HepG2 (cell line): ENCODE measurements at regions not wholly inside any gene's neighbourhood (a gene's known extent, or its start where the extent isn't known, plus 50 kb on each side); places are given as distances from the start of the nearest gene placed in this dataset.
"Not testable (repeated sequence)": the region's sequence is repeated elsewhere in the genome, so short reads cannot be mapped to it uniquely, and the experiment has no call there.

Experiments
- ATAC-seq: fragments of 200-7000 bp; cut with Tn5 transposase; 3 replicates; pipeline ENCODE4 v1.9.1; 2020; ENCODE audit warnings: mild to moderate bottlenecking, moderate library complexity
- BruUV-seq: library from RNA; stranded (reverse); fragments of 400-500 nt; replicated peaks from 2 replicates; lab custom pipeline; 2021; lab: Mats Ljungman, UMichigan
- CTCF ChIA-PET: fragments of 300-600 bp; formaldehyde crosslinking; extraction: SDS; loops from one replicate; lab custom pipeline; 2021; ENCODE audit warnings: low total read pairs, inconsistent platforms, low intra/inter-chr PET ratio; lab: Yijun Ruan, JAX
- POLR2A ChIA-PET: fragments of 350-600 bp; sonication (Branson Sonifier 250); formaldehyde crosslinking; loops from one replicate; lab custom pipeline; 2020; ENCODE audit warnings: antibody characterized with exemption, inconsistent platforms; lab: Yijun Ruan, JAX
- DNase-seq: peaks from one replicate; pipeline ENCODE4 v3.0.0-alpha.2; 2015; ENCODE audit warnings: low spot score
- FAIRE-seq: peaks from 3 replicates; lab custom pipeline; 2011; peaks lifted over from hg19 to GRCh38; lab: Jason Lieb, UNC
- H2AFZ ChIP-seq: one replicate; pipeline ENCODE4 v1.6.1; 2011; ENCODE audit warnings: low read length, inconsistent platforms
- H3K27ac ChIP-seq: fragments of 300-600 bp; 3 replicates; pipeline ENCODE4 v1.8.0; 2011; ENCODE audit warnings: mixed run types, mild to moderate bottlenecking, mixed read lengths, low read length, inconsistent platforms; ENCODE audit not compliant: insufficient read depth; ENCODE audit errors: extremely low read length
- H3K27me3 ChIP-seq, 2 experiments: fragments of 200-600 bp in 1 of 2; 2 replicates in 1 of 2; 3 replicates in 1 of 2; pipeline versions ENCODE4 v1.6.0 to v1.8.0; 2011; ENCODE audit warnings: low read length in 2 of 2, mild to moderate bottlenecking in 2 of 2, moderate library complexity in 2 of 2, inconsistent platforms in 1 of 2; ENCODE audit not compliant: insufficient read depth in 2 of 2, control insufficient read depth in 1 of 2
- H3K36me3 ChIP-seq, 2 experiments: fragments of 200-600 bp in 1 of 2; replicated peaks in 1 of 2; 2 replicates in 1 of 2; 3 replicates in 1 of 2; pipeline versions ENCODE4 v1.5.1 to v1.8.0; 2011; ENCODE audit warnings: low read length in 2 of 2, inconsistent platforms in 1 of 2; ENCODE audit not compliant: insufficient read depth in 2 of 2, control insufficient read depth in 1 of 2
- H3K4me1 ChIP-seq: 2 replicates; pipeline ENCODE4 v1.5.1; 2012; ENCODE audit warnings: low read length, inconsistent platforms; ENCODE audit not compliant: insufficient read depth
- H3K4me2 ChIP-seq: 2 replicates; pipeline ENCODE4 v1.6.0; 2011; ENCODE audit warnings: low read depth, low read length, inconsistent platforms
- H3K4me3 ChIP-seq, 3 experiments: fragments of 200-600 bp in 1 of 3; sonication (generic), shearing (Covaris generic) in 1 of 3; replicated peaks in 1 of 3; 2 replicates each; pipeline ENCODE4 v1.5.1; 2011 to 2016; ENCODE audit warnings: low read length in 3 of 3, inconsistent platforms in 2 of 3, low read depth in 2 of 3, mild to moderate bottlenecking in 2 of 3, control low read depth in 1 of 3, mixed read lengths in 1 of 3; ENCODE audit not compliant: insufficient read depth in 1 of 3
- H3K79me2 ChIP-seq: one replicate; pipeline ENCODE4 v1.6.1; 2011; ENCODE audit warnings: low read length, inconsistent platforms; ENCODE audit not compliant: insufficient read depth
- H3K9ac ChIP-seq: 2 replicates; pipeline ENCODE4 v1.6.0; 2011; ENCODE audit warnings: mild to moderate bottlenecking, low read depth, low read length, inconsistent platforms; ENCODE audit not compliant: insufficient read depth
- H3K9me3 ChIP-seq: 2 replicates; pipeline ENCODE4 v1.5.1; 2012; ENCODE audit warnings: mild to moderate bottlenecking, low read length
- H4K20me1 ChIP-seq: 2 replicates; pipeline ENCODE4 v1.6.0; 2011; ENCODE audit warnings: inconsistent platforms, mild to moderate bottlenecking, low read length, moderate library complexity; ENCODE audit not compliant: insufficient read depth
- CBX1 ChIP-seq: IDR thresholded peaks from one replicate; pipeline ENCODE4 v1.6.1; 2016; ENCODE audit warnings: antibody characterized with exemption, low read depth
- KAT8 ChIP-seq: IDR thresholded peaks from 2 replicates; pipeline ENCODE4 v1.6.1; 2016; ENCODE audit warnings: missing genetic modification reagents, missing compliant biosample characterization
- PLRG1 ChIP-seq: fragments of 450-650 bp; conservative IDR thresholded peaks from 2 replicates; pipeline ENCODE4 v1.6.1; 2016
- SATB2 ChIP-seq: sonication (generic); formaldehyde crosslinking; IDR thresholded peaks from 2 replicates; pipeline ENCODE4 v1.5.0; 2020; ENCODE audit warnings: missing genetic modification reagents
- ZNF616 ChIP-seq: sonication (generic); formaldehyde crosslinking; IDR thresholded peaks from 2 replicates; pipeline ENCODE4 v1.5.0; 2020; ENCODE audit warnings: low read depth, mild to moderate bottlenecking, missing genetic modification reagents
- ZNF629 ChIP-seq: sonication (generic); formaldehyde crosslinking; conservative IDR thresholded peaks from 2 replicates; pipeline ENCODE4 v1.5.0; 2020; ENCODE audit warnings: missing genetic modification reagents
- ZNF710 ChIP-seq: sonication (generic); formaldehyde crosslinking; IDR thresholded peaks from 2 replicates; pipeline ENCODE4 v1.5.0; 2020; ENCODE audit warnings: mild to moderate bottlenecking, missing genetic modification reagents, borderline replicate concordance
- ZNF713 ChIP-seq: sonication (generic); formaldehyde crosslinking; IDR thresholded peaks from 2 replicates; pipeline ENCODE4 v1.4.0; 2020; ENCODE audit warnings: mild to moderate bottlenecking, missing genetic modification reagents
- WGBS: methylation state at CpG from one replicate; pipeline ENCODE4 v1.1.6; 2017; ENCODE audit warnings: low lambda C conversion rate; 5-methylcytosine and 5-hydroxymethylcytosine counted together
- in situ Hi-C: cut with HindIII; loops from 2 replicates; pipeline ENCODE4 v1.10.0; 2017; ENCODE audit warnings: low pct_unique_long_range_greater_than_20kb; ENCODE audit not compliant: extremely low pct_ligation_motif_present
- intact Hi-C: fragments of 100-400 bp; cut with micrococcal nuclease; formaldehyde crosslinking; loops from one replicate; pipeline ENCODE4 v1.10.0; 2022; ENCODE audit not compliant: unreplicated experiment
- TF ChIP-seq, protein P1 (sequence below): sonication (generic); formaldehyde crosslinking; IDR thresholded peaks from 2 replicates; pipeline ENCODE4 v1.4.0; 2020; ENCODE audit warnings: mild to moderate bottlenecking, missing genetic modification reagents
- TF ChIP-seq, protein P2 (sequence below): sonication (generic); formaldehyde crosslinking; IDR thresholded peaks from 2 replicates; pipeline ENCODE4 v1.8.1; 2022; ENCODE audit warnings: mild to moderate bottlenecking, missing genetic modification reagents
- TF ChIP-seq, protein P3 (sequence below): sonication (generic); IDR thresholded peaks from 2 replicates; pipeline ENCODE4 v1.6.1; 2016; ENCODE audit warnings: low read depth, borderline replicate concordance

DNA sequence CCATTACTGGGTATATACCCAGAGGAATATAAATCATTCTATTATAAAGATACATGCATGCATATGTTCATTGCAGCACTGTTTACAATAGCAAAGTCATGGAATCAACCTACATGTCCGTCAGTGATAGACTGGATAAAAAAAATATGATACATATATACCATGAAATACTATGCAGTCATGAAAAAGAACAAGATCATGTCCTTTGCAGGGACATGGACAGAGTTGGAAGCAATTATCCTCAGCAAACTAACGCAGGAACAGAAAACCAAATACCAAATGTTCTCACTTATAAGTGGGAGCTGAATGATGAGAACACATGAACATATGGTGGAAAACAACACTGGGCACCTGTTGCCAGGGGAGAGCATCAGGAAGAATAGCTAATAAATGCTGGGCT is 88.4 kb upstream of the ZNF92 start:
- H3K27me3 ChIP-seq, H3K79me2 ChIP-seq, H2AFZ ChIP-seq, FAIRE-seq, H3K9me3 ChIP-seq, H3K9ac ChIP-seq, H3K27ac ChIP-seq, CTCF ChIA-PET, POLR2A ChIA-PET, intact Hi-C loops, H3K4me3 ChIP-seq, H4K20me1 ChIP-seq, in situ Hi-C loops, BruUV-seq, H3K4me2 ChIP-seq, DNase-seq, H3K4me1 ChIP-seq, H3K36me3 ChIP-seq, ATAC-seq: not testable (repeated sequence)
- WGBS = 97% methylated on average over 2 of the region's 2 CpGs

- no peak for DNase-seq
- Histone ChIP-seq H4K20me1 (no peaks in the 10 kb centered on the region), H3K36me3 (no peaks in the 10 kb centered on the region), H3K9me3 (no peaks in the 10 kb centered on the region), H3K4me2 (no peak overlapping the region), H3K27me3 (no peaks in the 10 kb centered on the region), H3K27ac (no peak overlapping the region), H3K4me1 (no peaks in the 10 kb centered on the region), H3K9ac (no peak overlapping the region), H2AFZ (no peak overlapping the region), H3K4me3 (no peak overlapping the region), H3K79me2 (no peaks in the 10 kb centered on the region)
- WGBS = 76% methylated on average over 2 of the region's 2 CpGs
- no peak for FAIRE-seq
- intact Hi-C loops (no loop called here), in situ Hi-C loops (no loop called here)
- ChIA-PET POLR2A (no interaction called here), CTCF (no interaction called here)
- ATAC-seq = no peak
- no TSS peak for BruUV-seq
- TF ChIP-seq ZNF713 (CRISPR knock-in tag) (no peak), KAT8 (CRISPR knock-in tag) (no peak), ZNF616 (CRISPR knock-in tag) (no peak), PLRG1 (no peak), SATB2 (CRISPR knock-in tag) (no peak), ZNF629 (CRISPR knock-in tag) (no peak), CBX1 (no peak), ZNF710 (CRISPR knock-in tag) (no peak)
- TF ChIP-seq, protein P1, sequence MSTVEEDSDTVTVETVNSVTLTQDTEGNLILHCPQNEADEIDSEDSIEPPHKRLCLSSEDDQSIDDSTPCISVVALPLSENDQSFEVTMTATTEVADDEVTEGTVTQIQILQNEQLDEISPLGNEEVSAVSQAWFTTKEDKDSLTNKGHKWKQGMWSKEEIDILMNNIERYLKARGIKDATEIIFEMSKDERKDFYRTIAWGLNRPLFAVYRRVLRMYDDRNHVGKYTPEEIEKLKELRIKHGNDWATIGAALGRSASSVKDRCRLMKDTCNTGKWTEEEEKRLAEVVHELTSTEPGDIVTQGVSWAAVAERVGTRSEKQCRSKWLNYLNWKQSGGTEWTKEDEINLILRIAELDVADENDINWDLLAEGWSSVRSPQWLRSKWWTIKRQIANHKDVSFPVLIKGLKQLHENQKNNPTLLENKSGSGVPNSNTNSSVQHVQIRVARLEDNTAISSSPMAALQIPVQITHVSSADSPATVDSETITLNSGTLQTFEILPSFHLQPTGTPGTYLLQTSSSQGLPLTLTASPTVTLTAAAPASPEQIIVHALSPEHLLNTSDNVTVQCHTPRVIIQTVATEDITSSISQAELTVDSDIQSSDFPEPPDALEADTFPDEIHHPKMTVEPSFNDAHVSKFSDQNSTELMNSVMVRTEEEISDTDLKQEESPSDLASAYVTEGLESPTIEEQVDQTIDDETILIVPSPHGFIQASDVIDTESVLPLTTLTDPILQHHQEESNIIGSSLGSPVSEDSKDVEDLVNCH (CRISPR knock-in tag) = no peak
- TF ChIP-seq, protein P2, sequence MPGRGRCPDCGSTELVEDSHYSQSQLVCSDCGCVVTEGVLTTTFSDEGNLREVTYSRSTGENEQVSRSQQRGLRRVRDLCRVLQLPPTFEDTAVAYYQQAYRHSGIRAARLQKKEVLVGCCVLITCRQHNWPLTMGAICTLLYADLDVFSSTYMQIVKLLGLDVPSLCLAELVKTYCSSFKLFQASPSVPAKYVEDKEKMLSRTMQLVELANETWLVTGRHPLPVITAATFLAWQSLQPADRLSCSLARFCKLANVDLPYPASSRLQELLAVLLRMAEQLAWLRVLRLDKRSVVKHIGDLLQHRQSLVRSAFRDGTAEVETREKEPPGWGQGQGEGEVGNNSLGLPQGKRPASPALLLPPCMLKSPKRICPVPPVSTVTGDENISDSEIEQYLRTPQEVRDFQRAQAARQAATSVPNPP (CRISPR knock-in tag) = no peak
- TF ChIP-seq, protein P3, sequence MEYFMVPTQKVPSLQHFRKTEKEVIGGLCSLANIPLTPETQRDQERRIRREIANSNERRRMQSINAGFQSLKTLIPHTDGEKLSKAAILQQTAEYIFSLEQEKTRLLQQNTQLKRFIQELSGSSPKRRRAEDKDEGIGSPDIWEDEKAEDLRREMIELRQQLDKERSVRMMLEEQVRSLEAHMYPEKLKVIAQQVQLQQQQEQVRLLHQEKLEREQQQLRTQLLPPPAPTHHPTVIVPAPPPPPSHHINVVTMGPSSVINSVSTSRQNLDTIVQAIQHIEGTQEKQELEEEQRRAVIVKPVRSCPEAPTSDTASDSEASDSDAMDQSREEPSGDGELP = no peak
Measured at GRCh38 chr7:65279795-65280194, 93.9 kb upstream of the ZNF92 start.
